ENCODE measurements at regions not wholly inside any gene's neighbourhood (a gene's known extent, or its start where the extent isn't known, plus 50 kb on each side); places are given as distances from the start of the nearest gene placed in this dataset.

DNA sequence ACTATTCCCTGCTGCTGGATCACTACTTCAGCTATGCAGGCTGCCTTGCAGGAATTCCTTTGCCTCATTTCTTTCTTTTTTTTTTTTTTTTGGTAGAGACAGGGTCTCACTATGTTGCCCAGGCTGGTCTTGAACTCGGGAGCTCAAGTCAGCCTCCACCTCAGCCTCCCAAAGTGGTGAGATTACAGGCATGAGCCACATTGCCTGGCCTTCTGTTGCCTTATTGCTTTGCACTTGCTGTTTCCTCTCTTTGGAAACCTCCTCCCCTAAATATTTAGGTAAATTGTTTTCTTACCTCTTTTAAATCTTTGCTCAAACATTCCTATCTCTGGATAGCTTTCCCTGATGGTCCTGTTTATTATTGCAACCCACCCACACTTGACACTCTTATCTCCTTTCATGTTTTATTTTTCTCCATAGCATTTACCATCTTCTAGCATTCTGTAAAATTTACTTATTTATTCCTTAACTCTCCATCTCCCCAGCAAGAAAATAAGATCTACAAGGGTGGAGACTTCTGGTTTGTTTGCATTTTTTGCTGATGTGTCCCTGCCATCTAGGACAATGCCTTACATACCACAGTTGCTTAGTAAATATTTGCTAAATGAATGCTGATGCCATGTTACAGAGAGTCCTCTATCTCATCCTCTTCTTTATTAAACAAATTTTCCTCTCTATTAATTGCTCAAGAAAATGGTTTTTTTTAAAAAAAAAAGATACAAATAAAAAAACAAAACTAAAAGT lies 134.8 kb downstream of the P2RY1 start:
- TF ChIP-seq TAF1 (IDR thresholded peaks at IDR 0.05; ENCODE audit: low read depth, low read length): no peak
- no peak for TF ChIP-seq POLR2A (IDR thresholded peaks at IDR 0.05; ENCODE audit: low read depth, low read length)
- no peak for TF ChIP-seq POLR2AphosphoS5 (IDR thresholded peaks at IDR 0.05; ENCODE audit: low read depth, low read length)
- no peak for TF ChIP-seq SPI1 (IDR thresholded peaks at IDR 0.05; ENCODE audit: low read depth, low read length)
- TF ChIP-seq PAX5 (IDR thresholded peaks at IDR 0.05; ENCODE audit: insufficient read depth, low read length, severe bottlenecking): no peak

Measured in GM12891 (cell line).